ENCODE measurements at regions not wholly inside any gene's neighbourhood (a gene's known extent, or its start where the extent isn't known, plus 50 kb on each side); places are given as distances from the start of the nearest gene placed in this dataset.

- H2AFZ ChIP-seq (ENCODE audit: low read depth, low read length): no peak overlapping the region
- ChIA-PET CTCF (ENCODE audit: low intra/inter-chr PET ratio) (no interaction called here), POLR2A (interaction anchor here (1.0 to 1.4 kb wide), 3 partner anchors 10 to 12 kb away, joined by 3 to 5 read pairs (median 4); no protein-coding TSS in a partner anchor)
- DNase-seq (ENCODE audit: extremely low read depth in 1 of 4, low spot score in 3 of 4) (no peak), ATAC-seq (no peak), FAIRE-seq (no peak)
- 0 out of 2 replicates have a peak, but pooled peaks cover 5% of the 10 kb centered on the region for H4K20me1 ChIP-seq (replicated peaks; ENCODE audit: control insufficient read depth, insufficient read depth, low read length)
- no peak overlapping the region for H3K27ac ChIP-seq (ENCODE audit: extremely low read depth, low read depth, low read length)
- H3K36me3 ChIP-seq (ENCODE audit: control insufficient read depth, insufficient read depth, low read length): no peaks in the 10 kb centered on the region
- in situ Hi-C loops (cut with MboI): no loop called here
- no peaks in the 10 kb centered on the region for H3K4me1 ChIP-seq (replicated peaks in 1 of 2; ENCODE audit: control insufficient read depth in 2 of 2, insufficient read depth in 2 of 2, low read length in 2 of 2)
- peaks cover 14 to 70% of the 10 kb centered on the region in 2 experiments; a peak in 4 of 5 replicates for H3K27me3 ChIP-seq (ENCODE audit: control insufficient read depth in 2 of 2, insufficient read depth in 2 of 2, low read length in 2 of 2)
- TF ChIP-seq PBX2 (CRISPR knock-in tag; IDR thresholded peaks at IDR 0.05; ENCODE audit: low read depth): no peak
- TF ChIP-seq PBX2 (tag; conservative IDR thresholded peaks at IDR 0.05; ENCODE audit: low read depth): no peak
- TF ChIP-seq CREB3 (tag; conservative IDR thresholded peaks at IDR 0.05; ENCODE audit: low read depth): no peak
- no peak for TF ChIP-seq CBX1 (IDR thresholded peaks at IDR 0.05; ENCODE audit: low read depth)
- TF ChIP-seq SIRT6 (IDR thresholded peaks at IDR 0.05; ENCODE audit: low read depth, low read length): no peak
- H3K79me2 ChIP-seq (ENCODE audit: control insufficient read depth, insufficient read depth, low read length): no peaks in the 10 kb centered on the region
- H3K4me2 ChIP-seq (ENCODE audit: insufficient read depth, low read length): no peak overlapping the region
- H3K9ac ChIP-seq (ENCODE audit: insufficient read depth in 1 of 2, low read depth in 2 of 2, low read length in 2 of 2): no peak overlapping the region
- WGBS (ENCODE audit: insufficient coverage, low coverage, missing lambda C conversion rate): 0% methylated on average over 4 of the region's 4 CpGs
- H3K9me3 ChIP-seq (replicated peaks; ENCODE audit: control insufficient read depth, insufficient read depth, low read depth, low read length): no peaks in the 10 kb centered on the region
- no peak overlapping the region for H3K4me3 ChIP-seq
- no peaks in the 10 kb centered on the region for H3K9me1 ChIP-seq (ENCODE audit: control insufficient read depth, insufficient read depth, low read length)
- no TSS peak for BruUV-seq (replicated peaks)
- intact Hi-C loops (cut with micrococcal nuclease): no loop called here
Measured at GRCh38 chr10:69684981-69685353, 54.9 kb downstream of the FAM241B start.

Data from K562 (cell line).